Heart right ventricle (tissue), 16 donors: ENCODE measurements at regions not wholly inside any gene's neighbourhood (a gene's known extent, or its start where the extent isn't known, plus 50 kb on each side); places are given as distances from the start of the nearest gene placed in this dataset.

Experiments used
- ATAC-seq, 8 donors: fragments of 200-7000 bp; cut with Tn5 transposase; one replicate each; pipeline ENCODE4 v1.9.1; 2020; ENCODE audit warnings: mild to moderate bottlenecking in 8 of 8, moderate library complexity in 8 of 8, moderate number of reproducible peaks in 1 of 8
- DNase-seq, 2 donors: peaks; one replicate each; pipeline ENCODE4 v3.0.0-alpha.2; 2020
- H3K27ac ChIP-seq, 10 donors: fragments of 200-600 bp; sonication (generic) in 2 of 10; one replicate each; pipeline versions ENCODE4 v1.5.0 to v1.8.0; 2020 to 2022; ENCODE audit warnings: mild to moderate bottlenecking in 3 of 10
- H3K27me3 ChIP-seq, 7 donors: fragments of 200-600 bp; one replicate each; pipeline ENCODE4 v1.8.0; 2021 to 2022; ENCODE audit warnings: mild to moderate bottlenecking in 2 of 7
- H3K36me3 ChIP-seq, 9 donors: fragments of 200-600 bp; sonication (generic) in 1 of 9; one replicate each; pipeline versions ENCODE4 v1.5.0 to v1.8.0; 2020 to 2022; ENCODE audit warnings: mild to moderate bottlenecking in 2 of 9
- H3K4me1 ChIP-seq, 9 donors: fragments of 200-600 bp; sonication (generic) in 1 of 9; one replicate each; pipeline versions ENCODE4 v1.5.0 to v1.8.0; 2020 to 2022; ENCODE audit warnings: mild to moderate bottlenecking in 4 of 9
- H3K4me3 ChIP-seq, 10 donors: fragments of 200-600 bp; sonication (generic) in 2 of 10; one replicate each; pipeline versions ENCODE4 v1.5.0 to v1.8.0; 2020 to 2022; ENCODE audit warnings: mild to moderate bottlenecking in 7 of 10, moderate library complexity in 2 of 10
- H3K9me3 ChIP-seq, 11 donors: fragments of 200-600 bp in 10 of 11; sonication (generic) in 2 of 11; one replicate each; pipeline versions ENCODE4 v1.5.0 to v1.8.0; 2013 to 2022; ENCODE audit warnings: mild to moderate bottlenecking in 2 of 11, control low read depth in 1 of 11, moderate library complexity in 1 of 11
- WGBS, 2 donors: extraction: QIAGEN DNeasy Blood & Tissue Kit; methylation state at CpG; one replicate each; pipeline ENCODE4 v1.1.7; 2013; ENCODE audit warnings: inconsistent platforms in 1 of 2; 5-methylcytosine and 5-hydroxymethylcytosine counted together
- intact Hi-C, 10 donors: fragments of 100-400 bp; cut with DNase I; formaldehyde crosslinking; loops; one replicate each; pipeline versions ENCODE4 v1.11.1 to v1.14.2; 2022
- TF ChIP-seq, protein P1 (sequence below), 9 donors: fragments of 200-600 bp; sonication (generic) in 2 of 9; IDR thresholded peaks; one replicate each; pipeline versions ENCODE4 v1.5.0 to v1.8.0; 2021 to 2022; ENCODE audit warnings: antibody characterized with exemption in 9 of 9, mild to moderate bottlenecking in 5 of 9, moderate library complexity in 1 of 9
- donor health status: Arrhythmogenic right ventricular cardiomyopathy.
- donor health status: ischemic (EF 13 %, LVEDD 7.1; RV severe dilation, severe dysfunction).
- donor health status: healthy with polysubstance abuse.
- donor health status: DM: no; HTN: yes; CAD: no.
- donor health status: DM: no; HTN: no; CAD: no.
- donor health status: ischemic (EF 25% LVEDD 6.9; RV normal size, moderate dysfunction).
- donor health status: ischemic (EF 25% LVEDD 5.7; RV mildly dilated, moderate dysfunction).
- donor health status: healthy.
- donor health status: DM: yes; HTN: yes; CAD: no.
- donor health status: Ischemic cardiomyopathy.
- donor health status: ischemic (EF 35%, LVEDD 5.7; RV mildly dilated, moderate dysfunction).
- donor health status: nonischemic (EF 11% LVEDD 7.7; RV severe dilation, severe dysfunction).
- donor health status: DM: yes; HTN: yes; CAD: no.
- donor health status: PGD.
- donor health status: ischemic (EF 29% LVEDD 5.4; RV normal size, mild dysfunction).
- donor health status: nonischemic (EF 23%, LVEDD 6.1; RV moderate dilation, normal function).

DNA sequence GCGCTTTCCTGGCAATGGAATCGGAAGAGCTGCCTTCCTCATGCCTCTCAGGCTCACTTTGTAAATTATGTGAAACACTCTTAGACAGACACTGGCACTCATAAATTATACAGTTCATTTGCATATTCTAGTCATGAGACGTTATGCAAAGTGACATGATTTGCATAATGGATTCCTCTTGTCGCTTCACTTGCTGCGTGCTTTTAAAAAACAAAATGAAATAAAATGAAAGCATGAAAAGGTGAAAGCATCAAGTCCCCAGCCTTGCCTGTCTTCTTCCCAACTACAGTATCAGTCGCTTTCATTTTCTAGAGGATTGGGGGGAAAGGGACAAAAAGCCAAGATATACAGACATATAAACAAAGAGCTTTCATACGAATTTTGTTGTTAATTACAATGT lies 252.8 kb upstream of the PMFBP1 start:
- Histone ChIP-seq H3K4me1 (no peaks in the 10 kb centered on the region), H3K4me3 (no peak overlapping the region), H3K36me3 (no peaks in the 10 kb centered on the region), H3K27me3 (no peaks in the 10 kb centered on the region), H3K9me3 (peaks cover 0 to 42% (median 17%) of the 10 kb centered on the region in 11 donors), H3K27ac (no peak overlapping the region)
- DNase-seq = no peak
- 83 to 85% methylated on average over 7 of the region's 7 CpGs for WGBS, 2 donors
- no peak for ATAC-seq
- intact Hi-C loops = no loop called here
- TF ChIP-seq, protein P1, sequence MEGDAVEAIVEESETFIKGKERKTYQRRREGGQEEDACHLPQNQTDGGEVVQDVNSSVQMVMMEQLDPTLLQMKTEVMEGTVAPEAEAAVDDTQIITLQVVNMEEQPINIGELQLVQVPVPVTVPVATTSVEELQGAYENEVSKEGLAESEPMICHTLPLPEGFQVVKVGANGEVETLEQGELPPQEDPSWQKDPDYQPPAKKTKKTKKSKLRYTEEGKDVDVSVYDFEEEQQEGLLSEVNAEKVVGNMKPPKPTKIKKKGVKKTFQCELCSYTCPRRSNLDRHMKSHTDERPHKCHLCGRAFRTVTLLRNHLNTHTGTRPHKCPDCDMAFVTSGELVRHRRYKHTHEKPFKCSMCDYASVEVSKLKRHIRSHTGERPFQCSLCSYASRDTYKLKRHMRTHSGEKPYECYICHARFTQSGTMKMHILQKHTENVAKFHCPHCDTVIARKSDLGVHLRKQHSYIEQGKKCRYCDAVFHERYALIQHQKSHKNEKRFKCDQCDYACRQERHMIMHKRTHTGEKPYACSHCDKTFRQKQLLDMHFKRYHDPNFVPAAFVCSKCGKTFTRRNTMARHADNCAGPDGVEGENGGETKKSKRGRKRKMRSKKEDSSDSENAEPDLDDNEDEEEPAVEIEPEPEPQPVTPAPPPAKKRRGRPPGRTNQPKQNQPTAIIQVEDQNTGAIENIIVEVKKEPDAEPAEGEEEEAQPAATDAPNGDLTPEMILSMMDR (IDR thresholded peaks at IDR 0.05) = no peak

GRCh38 chr16:72422308-72422897 lies 250.4 kb upstream of the PMFBP1 start:
- peaks cover 0 to 55% (median 26%) of the 10 kb centered on the region in 11 donors for H3K9me3 ChIP-seq
- TF ChIP-seq, protein P1 (IDR thresholded peaks at IDR 0.05) = no peak
- no peaks in the 10 kb centered on the region for H3K27me3 ChIP-seq
- 63 to 84% methylated on average over 1 of the region's 1 CpG for WGBS, 2 donors
- intact Hi-C loops = no loop called here
- H3K27ac ChIP-seq = no peak overlapping the region
- no peaks in the 10 kb centered on the region for H3K36me3 ChIP-seq
- no peaks in the 10 kb centered on the region for H3K4me1 ChIP-seq
- no peak overlapping the region for H3K4me3 ChIP-seq
- DNase-seq (no peak), ATAC-seq (no peak)

- ATAC-seq = no peak
- 96 to 98% methylated on average over 4 of the region's 4 CpGs for WGBS, 2 donors
- Histone ChIP-seq H3K9me3 (peaks cover 0 to 61% (median 26%) of the 10 kb centered on the region in 11 donors), H3K27ac (no peak overlapping the region), H3K4me3 (no peak overlapping the region), H3K27me3 (no peaks in the 10 kb centered on the region), H3K36me3 (no peaks in the 10 kb centered on the region), H3K4me1 (no peaks in the 10 kb centered on the region)
- intact Hi-C loops = no loop called here
- no peak for DNase-seq
- TF ChIP-seq, protein P1 (IDR thresholded peaks at IDR 0.05) = no peak
Observed at GRCh38 chr16:72419638-72420037, 247.7 kb upstream of the PMFBP1 start.

GRCh38 chr16:72415379-72415778 lies 243.4 kb upstream of the PMFBP1 start:
- no peak overlapping the region for H3K27ac ChIP-seq
- DNase-seq (no peak), ATAC-seq (no peak)
- H3K4me3 ChIP-seq = no peak overlapping the region
- H3K36me3 ChIP-seq = no peaks in the 10 kb centered on the region
- WGBS, 2 donors = 89 to 100% methylated on average over 1 of the region's 1 CpG
- no peaks in the 10 kb centered on the region for H3K27me3 ChIP-seq
- TF ChIP-seq, protein P1 (IDR thresholded peaks at IDR 0.05) = no peak
- intact Hi-C loops = no loop called here
- peaks cover 0 to 29% (median 9%) of the 10 kb centered on the region in 11 donors for H3K9me3 ChIP-seq
- H3K4me1 ChIP-seq = no peaks in the 10 kb centered on the region
